ENCODE measurements at regions not wholly inside any gene's neighbourhood (a gene's known extent, or its start where the extent isn't known, plus 50 kb on each side); places are given as distances from the start of the nearest gene placed in this dataset.

DNA sequence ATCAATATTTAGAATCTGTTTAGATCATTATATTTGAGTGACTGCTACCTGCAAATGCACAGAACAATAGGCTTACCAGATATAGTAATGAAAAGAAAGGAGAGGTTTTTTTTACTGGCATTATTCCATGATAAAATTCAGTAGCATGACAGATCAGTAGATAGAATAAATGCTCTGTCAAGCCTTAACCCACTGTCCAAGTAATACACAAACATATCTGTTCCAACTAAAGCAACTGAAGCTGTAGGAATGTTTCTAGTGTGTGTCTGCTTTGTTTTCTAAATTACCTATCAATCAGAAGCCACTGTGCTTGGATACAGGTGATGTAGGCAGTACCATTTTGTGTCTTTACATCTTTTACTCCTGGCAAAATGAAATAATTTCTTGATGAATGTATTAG lies 604.6 kb downstream of the PCDH7 start:
- TF ChIP-seq CTCF (conservative IDR thresholded peaks at IDR 0.05; ENCODE audit: low read length) (no peak), EZH2phosphoT487 (IDR thresholded peaks at IDR 0.05; ENCODE audit: borderline replicate concordance) (no peak)

Data from Loucy (cell line).